Hepatocyte (in vitro differentiated cells): ENCODE measurements at regions not wholly inside any gene's neighbourhood (a gene's known extent, or its start where the extent isn't known, plus 50 kb on each side); places are given as distances from the start of the nearest gene placed in this dataset.

ENCODE experiments used
- DNase-seq: peaks from one replicate; pipeline ENCODE4 v3.0.0-alpha.2; 2016; ENCODE audit warnings: low spot score
- H2AFZ ChIP-seq: fragments of 200-600 bp; sonication (generic); 2 replicates; pipeline ENCODE4 v1.6.0; 2016; ENCODE audit warnings: antibody characterized with exemption, mild to moderate bottlenecking
- H3K27ac ChIP-seq: fragments of 200-600 bp; sonication (generic); 2 replicates; pipeline ENCODE4 v1.5.1; 2016; ENCODE audit warnings: mild to moderate bottlenecking
- H3K27me3 ChIP-seq: fragments of 200-600 bp; sonication (generic); 2 replicates; pipeline ENCODE4 v1.6.1; 2016
- H3K36me3 ChIP-seq: fragments of 200-600 bp; sonication (generic); replicated peaks from 2 replicates; pipeline ENCODE4 v1.5.1; 2016; ENCODE audit warnings: low read depth; ENCODE audit not compliant: insufficient read depth
- H3K4me1 ChIP-seq: fragments of 200-600 bp; sonication (generic); 2 replicates; pipeline ENCODE4 v1.5.1; 2016; ENCODE audit warnings: mild to moderate bottlenecking, moderate library complexity; ENCODE audit not compliant: insufficient read depth
- H3K4me2 ChIP-seq: fragments of 200-600 bp; sonication (generic); 2 replicates; pipeline ENCODE4 v1.6.0; 2016
- H3K4me3 ChIP-seq: fragments of 200-600 bp; sonication (generic); 2 replicates; pipeline ENCODE4 v1.5.1; 2016; ENCODE audit warnings: mild to moderate bottlenecking
- H3K79me2 ChIP-seq: fragments of 200-600 bp; sonication (generic); 2 replicates; pipeline ENCODE4 v1.6.0; 2017; ENCODE audit warnings: mild to moderate bottlenecking
- H3K9me2 ChIP-seq: fragments of 200-600 bp; sonication (generic); replicated peaks from 2 replicates; pipeline ENCODE4 v1.6.0; 2017; ENCODE audit warnings: mild to moderate bottlenecking; ENCODE audit not compliant: insufficient read depth
- H3K9me3 ChIP-seq: fragments of 200-600 bp; sonication (generic); 2 replicates; pipeline ENCODE4 v1.5.1; 2016; ENCODE audit warnings: low read depth, mild to moderate bottlenecking
- H4K20me1 ChIP-seq: fragments of 200-600 bp; sonication (generic); 2 replicates; pipeline ENCODE4 v1.6.0; 2016; ENCODE audit warnings: mild to moderate bottlenecking; ENCODE audit not compliant: insufficient read depth, poor library complexity, severe bottlenecking
- EZH2 ChIP-seq: fragments of 200-600 bp; sonication (generic); IDR thresholded peaks from 2 replicates; pipeline ENCODE4 v1.6.1; 2016; ENCODE audit warnings: antibody characterized with exemption, mild to moderate bottlenecking, borderline replicate concordance
- EZH2phosphoT487 ChIP-seq: fragments of 200-600 bp; sonication (generic); IDR thresholded peaks from one replicate; pipeline ENCODE4 v1.6.1; 2018; ENCODE audit warnings: antibody characterized with exemption, mild to moderate bottlenecking, low read depth, moderate library complexity; ENCODE audit not compliant: unreplicated experiment, severe bottlenecking
- WGBS: methylation state at CpG from one replicate; pipeline ENCODE4 v1.1.6; 2016; ENCODE audit warnings: low lambda C conversion rate; ENCODE audit errors: missing lambda C conversion rate; 5-methylcytosine and 5-hydroxymethylcytosine counted together
- TF ChIP-seq, protein P1 (sequence below): fragments of 200-600 bp; sonication (generic); IDR thresholded peaks from 2 replicates; pipeline ENCODE4 v1.5.1; 2016; ENCODE audit warnings: antibody characterized with exemption, mild to moderate bottlenecking; ENCODE audit not compliant: poor library complexity

DNA sequence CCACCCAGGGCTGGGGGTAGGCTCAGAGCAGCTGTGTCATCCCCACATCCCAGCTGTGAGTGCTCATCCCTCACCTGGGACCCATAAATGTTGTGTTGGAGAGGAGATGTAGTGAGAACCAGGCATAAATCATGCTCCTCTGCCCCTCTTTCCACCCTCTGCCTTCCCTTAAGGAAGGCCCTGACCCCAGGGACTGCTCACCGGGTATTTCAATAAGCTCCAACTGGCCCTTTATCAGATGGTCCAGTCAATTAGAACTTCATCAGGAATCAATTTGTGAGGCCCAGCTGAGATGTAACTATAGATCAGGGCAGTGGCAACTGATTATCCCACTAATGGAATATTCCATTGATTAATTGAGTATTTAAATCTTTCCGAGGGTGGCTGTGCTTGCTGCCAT is 50.8 kb upstream of the NTRK3 start:
- H3K4me3 ChIP-seq = no peak overlapping the region
- H3K79me2 ChIP-seq = no peaks in the 10 kb centered on the region

More for the DNA sequence above, 50.8 kb upstream of the NTRK3 start:
- Histone ChIP-seq H3K4me1 (no peaks in the 10 kb centered on the region), H3K9me3 (no peaks in the 10 kb centered on the region), H3K36me3 (no peaks in the 10 kb centered on the region), H3K27ac (no peak overlapping the region), H4K20me1 (no peaks in the 10 kb centered on the region), H2AFZ (no peak overlapping the region), H3K4me2 (no peak overlapping the region), H3K9me2 (no peaks in the 10 kb centered on the region), H3K27me3 (no peaks in the 10 kb centered on the region)
- WGBS = 90% methylated on average over 2 of the region's 2 CpGs
- TF ChIP-seq EZH2phosphoT487 = no peak
- TF ChIP-seq, protein P1, sequence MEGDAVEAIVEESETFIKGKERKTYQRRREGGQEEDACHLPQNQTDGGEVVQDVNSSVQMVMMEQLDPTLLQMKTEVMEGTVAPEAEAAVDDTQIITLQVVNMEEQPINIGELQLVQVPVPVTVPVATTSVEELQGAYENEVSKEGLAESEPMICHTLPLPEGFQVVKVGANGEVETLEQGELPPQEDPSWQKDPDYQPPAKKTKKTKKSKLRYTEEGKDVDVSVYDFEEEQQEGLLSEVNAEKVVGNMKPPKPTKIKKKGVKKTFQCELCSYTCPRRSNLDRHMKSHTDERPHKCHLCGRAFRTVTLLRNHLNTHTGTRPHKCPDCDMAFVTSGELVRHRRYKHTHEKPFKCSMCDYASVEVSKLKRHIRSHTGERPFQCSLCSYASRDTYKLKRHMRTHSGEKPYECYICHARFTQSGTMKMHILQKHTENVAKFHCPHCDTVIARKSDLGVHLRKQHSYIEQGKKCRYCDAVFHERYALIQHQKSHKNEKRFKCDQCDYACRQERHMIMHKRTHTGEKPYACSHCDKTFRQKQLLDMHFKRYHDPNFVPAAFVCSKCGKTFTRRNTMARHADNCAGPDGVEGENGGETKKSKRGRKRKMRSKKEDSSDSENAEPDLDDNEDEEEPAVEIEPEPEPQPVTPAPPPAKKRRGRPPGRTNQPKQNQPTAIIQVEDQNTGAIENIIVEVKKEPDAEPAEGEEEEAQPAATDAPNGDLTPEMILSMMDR = no peak
- TF ChIP-seq EZH2 = no peak
- no peak for DNase-seq
